Gastroesophageal sphincter (tissue), 4 donors: ENCODE measurements at regions not wholly inside any gene's neighbourhood (a gene's known extent, or its start where the extent isn't known, plus 50 kb on each side); places are given as distances from the start of the nearest gene placed in this dataset.

Experiments used
- ATAC-seq: fragments of 150-250 bp; one replicate; pipeline ENCODE4 v1.9.1; 2016; ENCODE audit warnings: mild to moderate bottlenecking, moderate library complexity
- H3K27ac ChIP-seq, 4 donors: fragments of 200-600 bp; sonication (generic) in 3 of 4; 1 replicate in 3 of 4; 2 replicates in 1 of 4; pipeline ENCODE4 v1.5.1; 2016 to 2019
- H3K27me3 ChIP-seq: fragments of 200-600 bp; sonication (generic); one replicate; pipeline ENCODE4 v1.5.1; 2019
- H3K36me3 ChIP-seq, 2 donors: fragments of 200-600 bp; sonication (generic); one replicate each; pipeline ENCODE4 v1.5.1; 2019; ENCODE audit warnings: control low read depth in 1 of 2
- H3K4me1 ChIP-seq, 3 donors: fragments of 200-600 bp; sonication (generic); 1 replicate in 2 of 3; 2 replicates in 1 of 3; pipeline ENCODE4 v1.5.1; 2016 to 2019; ENCODE audit warnings: control low read depth in 2 of 3
- H3K4me3 ChIP-seq, 2 donors: fragments of 200-600 bp; sonication (generic); one replicate each; pipeline ENCODE4 v1.5.1; 2019; ENCODE audit warnings: mild to moderate bottlenecking in 1 of 2, moderate library complexity in 1 of 2
- H3K9me3 ChIP-seq, 3 donors: fragments of 200-600 bp; sonication (generic); one replicate each; pipeline ENCODE4 v1.5.1; 2017 to 2019; ENCODE audit warnings: control low read depth in 2 of 3
- EP300 ChIP-seq: sonication (generic); formaldehyde crosslinking; IDR thresholded peaks from one replicate; pipeline ENCODE4 v1.6.1; 2017; ENCODE audit warnings: antibody characterized with exemption, mild to moderate bottlenecking
- POLR2A ChIP-seq, 2 donors: fragments of 450-650 bp; IDR thresholded peaks; one replicate each; pipeline ENCODE4 v1.6.1; 2017; ENCODE audit warnings: antibody characterized with exemption in 2 of 2, mild to moderate bottlenecking in 2 of 2, moderate library complexity in 1 of 2
- POLR2AphosphoS5 ChIP-seq: sonication (generic); formaldehyde crosslinking; IDR thresholded peaks from one replicate; pipeline ENCODE4 v1.6.1; 2017; ENCODE audit warnings: antibody characterized with exemption
- WGBS, 2 donors: methylation state at CpG; one replicate each; pipeline ENCODE4 v1.1.5; 2018; ENCODE audit warnings: low coverage in 1 of 2; 5-methylcytosine and 5-hydroxymethylcytosine counted together
- TF ChIP-seq, protein P1 (sequence below), 4 experiments: fragments of 200-600 bp in 2 of 4; fragments of 450-650 bp in 2 of 4; sonication (generic) in 1 of 4; IDR thresholded peaks; one replicate each; pipeline ENCODE4 v1.5.1; 2017 to 2019; ENCODE audit warnings: antibody characterized with exemption in 4 of 4, mild to moderate bottlenecking in 2 of 4, moderate library complexity in 2 of 4

GRCh38 chr3:95334461-95334860 lies 1271.6 kb downstream of the NSUN3 start:
- TF ChIP-seq EP300 (no peak), POLR2AphosphoS5 (no peak), POLR2A (IDR thresholded peaks at IDR 0.05) (no peak)
- TF ChIP-seq, protein P1, sequence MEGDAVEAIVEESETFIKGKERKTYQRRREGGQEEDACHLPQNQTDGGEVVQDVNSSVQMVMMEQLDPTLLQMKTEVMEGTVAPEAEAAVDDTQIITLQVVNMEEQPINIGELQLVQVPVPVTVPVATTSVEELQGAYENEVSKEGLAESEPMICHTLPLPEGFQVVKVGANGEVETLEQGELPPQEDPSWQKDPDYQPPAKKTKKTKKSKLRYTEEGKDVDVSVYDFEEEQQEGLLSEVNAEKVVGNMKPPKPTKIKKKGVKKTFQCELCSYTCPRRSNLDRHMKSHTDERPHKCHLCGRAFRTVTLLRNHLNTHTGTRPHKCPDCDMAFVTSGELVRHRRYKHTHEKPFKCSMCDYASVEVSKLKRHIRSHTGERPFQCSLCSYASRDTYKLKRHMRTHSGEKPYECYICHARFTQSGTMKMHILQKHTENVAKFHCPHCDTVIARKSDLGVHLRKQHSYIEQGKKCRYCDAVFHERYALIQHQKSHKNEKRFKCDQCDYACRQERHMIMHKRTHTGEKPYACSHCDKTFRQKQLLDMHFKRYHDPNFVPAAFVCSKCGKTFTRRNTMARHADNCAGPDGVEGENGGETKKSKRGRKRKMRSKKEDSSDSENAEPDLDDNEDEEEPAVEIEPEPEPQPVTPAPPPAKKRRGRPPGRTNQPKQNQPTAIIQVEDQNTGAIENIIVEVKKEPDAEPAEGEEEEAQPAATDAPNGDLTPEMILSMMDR (IDR thresholded peaks at IDR 0.05) = no peak

GRCh38 chr3:95335517-95335916 lies 1272.7 kb downstream of the NSUN3 start:
- Histone ChIP-seq H3K9me3 (no peaks in the 10 kb centered on the region), H3K36me3 (no peaks in the 10 kb centered on the region), H3K4me3 (no peak overlapping the region), H3K4me1 (no peaks in the 10 kb centered on the region), H3K27me3 (no peaks in the 10 kb centered on the region), H3K27ac (no peak overlapping the region)
- ATAC-seq = no peak
- TF ChIP-seq EP300 (no peak), POLR2AphosphoS5 (no peak), POLR2A (IDR thresholded peaks at IDR 0.05) (no peak)
- TF ChIP-seq, protein P1 (IDR thresholded peaks at IDR 0.05) = no peak

More at GRCh38 chr3:95334461-95334860, 1271.6 kb downstream of the NSUN3 start:
- no peaks in the 10 kb centered on the region for H3K27me3 ChIP-seq
- ATAC-seq = no peak
- peaks cover 0 to 3% (median 0%) of the 10 kb centered on the region in 3 donors for H3K9me3 ChIP-seq
- no peak overlapping the region for H3K4me3 ChIP-seq
- H3K27ac ChIP-seq = no peak overlapping the region
- H3K4me1 ChIP-seq = no peaks in the 10 kb centered on the region
- H3K36me3 ChIP-seq = no peaks in the 10 kb centered on the region

DNA sequence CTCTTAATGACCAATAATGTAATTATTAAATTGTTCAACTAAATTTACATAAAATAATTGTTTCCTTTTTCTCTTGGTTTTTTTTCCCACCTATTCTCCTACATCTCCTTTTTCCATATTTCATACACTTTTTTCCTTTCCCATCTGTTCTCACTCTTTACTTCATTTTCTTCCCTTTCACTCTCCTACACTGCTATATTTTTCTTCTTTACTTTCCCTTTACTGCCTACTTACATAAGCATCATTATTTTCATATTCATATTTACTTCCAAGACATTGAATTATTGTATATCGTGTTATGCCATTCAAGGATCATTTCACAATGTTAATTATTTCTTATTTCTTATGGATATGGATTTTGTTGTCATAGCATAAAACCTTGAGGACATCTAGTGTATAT lies 1275.6 kb downstream of the NSUN3 start:
- no peak overlapping the region for H3K27ac ChIP-seq
- H3K36me3 ChIP-seq = no peaks in the 10 kb centered on the region
- H3K27me3 ChIP-seq = no peaks in the 10 kb centered on the region
- H3K4me1 ChIP-seq = no peaks in the 10 kb centered on the region
- no peak for ATAC-seq
- 57 to 73% methylated on average over 1 of the region's 1 CpG for WGBS, 2 donors
- TF ChIP-seq POLR2AphosphoS5 = no peak
- TF ChIP-seq POLR2A (IDR thresholded peaks at IDR 0.05) = no peak
- TF ChIP-seq, protein P1 (IDR thresholded peaks at IDR 0.05) = no peak
- no peak for TF ChIP-seq EP300
- no peaks in the 10 kb centered on the region for H3K9me3 ChIP-seq
- no peak overlapping the region for H3K4me3 ChIP-seq

DNA sequence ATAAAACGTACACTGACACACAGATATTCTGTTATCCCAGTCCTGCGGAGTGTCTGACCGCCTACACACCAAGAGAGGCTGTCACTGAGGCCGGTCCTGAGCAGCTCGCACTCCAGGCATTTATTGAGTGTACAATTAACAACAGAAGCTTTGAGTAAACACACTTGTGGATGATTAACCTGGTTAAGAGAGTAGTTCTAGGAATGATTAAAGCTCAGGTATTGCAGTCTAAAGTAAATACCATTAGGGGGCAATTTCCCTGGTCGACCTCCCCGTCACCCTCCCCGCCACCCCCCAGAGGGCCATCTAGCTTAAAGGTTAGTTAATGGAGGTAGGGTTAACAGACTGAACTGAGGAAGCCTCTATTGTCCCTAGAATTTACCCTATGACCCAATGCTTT lies 1278.5 kb downstream of the NSUN3 start:
- H3K4me1 ChIP-seq = no peaks in the 10 kb centered on the region
- H3K36me3 ChIP-seq = no peaks in the 10 kb centered on the region
- TF ChIP-seq EP300 (no peak), POLR2A (IDR thresholded peaks at IDR 0.05) (no peak), POLR2AphosphoS5 (no peak)
- TF ChIP-seq, protein P1 (IDR thresholded peaks at IDR 0.05) = no peak
- H3K27me3 ChIP-seq = no peaks in the 10 kb centered on the region
- no peak overlapping the region for H3K4me3 ChIP-seq
- whole genome bisulfite sequencing, 2 donors = 44 to 75% methylated on average over 6 to 7 of the region's 8 CpGs
- no peak for ATAC-seq
- H3K27ac ChIP-seq = no peak overlapping the region
- no peaks in the 10 kb centered on the region for H3K9me3 ChIP-seq

- no peaks in the 10 kb centered on the region for H3K36me3 ChIP-seq
- no peak for ATAC-seq
- no peak for TF ChIP-seq EP300
- no peak for TF ChIP-seq POLR2AphosphoS5
- no peak for TF ChIP-seq POLR2A (IDR thresholded peaks at IDR 0.05)
- TF ChIP-seq, protein P1 (IDR thresholded peaks at IDR 0.05) = no peak
- no peaks in the 10 kb centered on the region for H3K9me3 ChIP-seq
- no peak overlapping the region for H3K4me3 ChIP-seq
- H3K4me1 ChIP-seq = no peaks in the 10 kb centered on the region
- 47 to 77% methylated on average over 4 of the region's 4 CpGs for WGBS, 2 donors
- no peaks in the 10 kb centered on the region for H3K27me3 ChIP-seq
- no peak overlapping the region for H3K27ac ChIP-seq
These were observed 1280.4 kb downstream of the NSUN3 start for GRCh38 chr3:95343228-95343627.
